ACC112 (cell line): ENCODE measurements at regions not wholly inside any gene's neighbourhood (a gene's known extent, or its start where the extent isn't known, plus 50 kb on each side); places are given as distances from the start of the nearest gene placed in this dataset.

Experiments used
- H2AFZ ChIP-seq: fragments of 200-600 bp; sonication (generic); one replicate; pipeline ENCODE4 v1.6.0; 2017; ENCODE audit warnings: antibody characterized with exemption, low read length; ENCODE audit not compliant: unreplicated experiment
- H3K27ac ChIP-seq: fragments of 200-600 bp; sonication (generic); 2 replicates; pipeline ENCODE4 v1.5.1; 2014; ENCODE audit warnings: low read depth, mild to moderate bottlenecking, antibody characterized with exemption, low read length, moderate library complexity
- H3K27me3 ChIP-seq: fragments of 200-600 bp; sonication (generic); 2 replicates; pipeline ENCODE4 v1.6.1; 2014; ENCODE audit warnings: mild to moderate bottlenecking, antibody characterized with exemption, low read length, moderate library complexity, mixed read lengths; ENCODE audit not compliant: insufficient read depth
- H3K36me3 ChIP-seq: fragments of 200-600 bp; sonication (generic); 2 replicates; pipeline ENCODE4 v1.6.1; 2016; ENCODE audit warnings: mild to moderate bottlenecking, antibody characterized with exemption, low read length, moderate library complexity, mixed read lengths; ENCODE audit not compliant: insufficient read depth
- H3K4me1 ChIP-seq: fragments of 200-600 bp; sonication (generic); one replicate; pipeline ENCODE4 v1.6.1; 2016; ENCODE audit warnings: low read length, mixed read lengths; ENCODE audit not compliant: insufficient read depth, unreplicated experiment, control insufficient read depth
- H3K4me3 ChIP-seq: fragments of 200-600 bp; sonication (generic); 2 replicates; pipeline ENCODE4 v1.5.1; 2014; ENCODE audit warnings: mild to moderate bottlenecking, low read depth, low read length
- H3K79me2 ChIP-seq: fragments of 200-600 bp; sonication (generic); one replicate; pipeline ENCODE4 v1.6.0; 2016; ENCODE audit warnings: low read length; ENCODE audit not compliant: control insufficient read depth, unreplicated experiment, insufficient read depth

DNA sequence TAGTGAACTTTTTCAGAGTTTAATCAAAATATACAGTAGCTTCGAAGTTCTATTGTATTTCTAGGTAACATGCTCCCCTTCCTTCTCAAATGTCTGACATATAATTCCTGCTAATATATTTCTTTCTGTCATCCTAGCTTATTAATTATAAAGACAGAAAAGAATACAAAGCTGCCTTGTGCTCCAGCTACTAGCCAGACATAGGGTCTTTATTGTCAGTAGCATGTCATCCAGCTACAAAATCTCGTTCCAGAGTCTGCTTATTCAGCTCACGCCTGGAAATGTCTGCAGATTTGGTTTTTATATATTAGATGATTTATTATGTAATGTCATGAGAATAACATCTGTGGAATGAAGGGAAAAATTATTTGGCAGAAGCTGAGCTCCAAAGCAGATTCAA is 1102.8 kb downstream of the BRINP3 start:
- Histone ChIP-seq H3K27me3 (no peaks in the 10 kb centered on the region), H2AFZ (no peak overlapping the region), H3K79me2 (no peaks in the 10 kb centered on the region), H3K4me3 (no peak overlapping the region), H3K4me1 (no peaks in the 10 kb centered on the region), H3K27ac (no peak overlapping the region), H3K36me3 (no peaks in the 10 kb centered on the region)

DNA sequence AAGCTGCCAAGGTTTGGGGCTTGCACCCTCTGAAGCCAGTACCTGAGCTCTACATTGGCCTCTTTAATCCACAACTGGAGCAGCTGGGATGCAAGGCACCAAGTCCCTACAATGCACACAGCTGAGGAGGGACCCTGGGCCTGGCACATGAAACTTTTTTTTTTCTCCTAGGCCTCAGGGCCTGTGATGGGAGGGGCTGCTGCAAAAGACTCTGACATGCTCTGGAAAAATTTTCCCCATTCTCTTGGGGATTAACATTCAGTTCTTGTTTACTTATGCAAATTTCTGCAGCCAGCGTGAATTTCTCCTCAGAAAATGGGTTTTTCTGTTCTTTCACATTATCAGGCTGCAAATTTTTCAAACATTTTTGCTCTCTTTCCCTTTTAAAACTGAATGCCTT is 1072.2 kb downstream of the BRINP3 start:
- no peak overlapping the region for H2AFZ ChIP-seq
- no peak overlapping the region for H3K27ac ChIP-seq
- no peak overlapping the region for H3K4me3 ChIP-seq
- H3K27me3 ChIP-seq, result no peaks in the 10 kb centered on the region
- no peaks in the 10 kb centered on the region for H3K4me1 ChIP-seq
- H3K36me3 ChIP-seq, result no peaks in the 10 kb centered on the region
- H3K79me2 ChIP-seq, result no peaks in the 10 kb centered on the region

DNA sequence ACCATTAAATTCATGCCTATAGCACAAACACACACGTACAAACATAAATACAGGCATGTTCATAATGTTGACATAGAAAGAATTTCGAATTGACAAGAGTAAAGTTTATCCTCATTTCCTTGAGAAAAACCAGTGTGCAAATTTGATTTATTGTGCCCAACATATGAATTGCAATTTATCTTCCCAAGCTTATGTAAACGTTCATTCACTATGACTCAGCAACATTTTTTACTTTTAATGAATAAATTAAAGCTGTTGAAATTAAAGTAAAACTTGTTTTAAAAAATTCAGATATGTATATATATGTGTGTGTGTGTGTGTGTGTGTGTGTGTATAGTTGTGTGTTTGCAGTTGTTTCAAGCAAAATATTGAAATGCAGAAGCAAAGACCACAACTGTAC is 1067.9 kb downstream of the BRINP3 start:
- Histone ChIP-seq H2AFZ (no peak overlapping the region), H3K27ac (no peak overlapping the region), H3K36me3 (no peaks in the 10 kb centered on the region), H3K4me1 (no peaks in the 10 kb centered on the region), H3K27me3 (no peaks in the 10 kb centered on the region), H3K79me2 (no peaks in the 10 kb centered on the region), H3K4me3 (no peak overlapping the region)

DNA sequence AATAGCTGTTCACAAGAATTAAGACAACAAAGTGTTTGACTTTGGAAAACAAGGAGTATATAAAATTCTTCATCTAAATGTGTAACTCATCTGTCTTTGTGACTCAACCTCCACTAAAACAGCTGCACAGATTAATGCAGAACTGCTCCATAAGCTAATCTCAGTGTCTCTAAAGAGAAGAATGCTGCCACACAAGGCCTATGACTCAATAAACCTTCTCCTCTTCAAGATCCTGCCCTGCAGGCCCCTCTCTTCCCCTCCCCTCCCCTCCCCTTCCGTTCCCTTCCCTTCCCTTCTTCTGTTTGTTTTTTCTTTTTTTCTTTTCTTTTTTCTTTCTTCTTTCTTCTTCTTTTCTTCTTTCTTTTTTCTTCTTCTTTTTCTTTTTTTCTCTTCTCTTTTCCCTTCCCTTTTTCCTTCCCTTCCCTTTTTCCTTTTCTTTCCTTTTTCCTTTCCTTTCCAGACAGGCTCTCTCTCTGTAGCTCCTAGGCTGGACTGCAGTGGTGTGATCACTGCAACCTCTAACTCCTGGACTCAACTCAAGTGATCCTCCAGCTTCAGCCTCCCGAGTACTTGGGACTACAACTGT is 1052.8 kb downstream of the BRINP3 start:
- H3K4me1 ChIP-seq, result no peaks in the 10 kb centered on the region
- H3K79me2 ChIP-seq, result no peaks in the 10 kb centered on the region
- no peaks in the 10 kb centered on the region for H3K27me3 ChIP-seq
- no peak overlapping the region for H3K4me3 ChIP-seq
- H2AFZ ChIP-seq, result no peak overlapping the region
- no peak overlapping the region for H3K27ac ChIP-seq
- no peaks in the 10 kb centered on the region for H3K36me3 ChIP-seq

DNA sequence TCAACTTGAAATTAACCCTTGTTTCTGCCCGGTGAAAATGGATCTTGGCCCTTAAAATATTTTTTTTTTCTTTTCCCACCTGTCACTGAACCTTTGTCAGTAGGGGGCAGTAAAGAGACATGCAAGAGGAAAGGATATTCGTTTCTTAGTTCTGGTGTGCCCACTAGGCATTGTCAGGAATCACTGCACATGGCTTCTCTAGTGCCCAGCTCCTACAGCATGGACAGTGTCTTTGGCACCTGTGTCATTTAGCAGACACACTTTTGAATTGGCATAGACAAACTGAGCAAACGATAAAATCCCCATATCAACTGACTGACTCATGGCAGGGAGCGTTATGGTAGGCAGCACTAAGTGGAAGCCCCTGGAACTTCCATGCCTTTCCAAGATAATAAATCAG is 1048.1 kb downstream of the BRINP3 start:
- Histone ChIP-seq H3K4me3 (no peak overlapping the region), H3K79me2 (no peaks in the 10 kb centered on the region), H3K27me3 (no peaks in the 10 kb centered on the region), H3K4me1 (no peaks in the 10 kb centered on the region), H3K36me3 (no peaks in the 10 kb centered on the region), H2AFZ (no peak overlapping the region), H3K27ac (no peak overlapping the region)

DNA sequence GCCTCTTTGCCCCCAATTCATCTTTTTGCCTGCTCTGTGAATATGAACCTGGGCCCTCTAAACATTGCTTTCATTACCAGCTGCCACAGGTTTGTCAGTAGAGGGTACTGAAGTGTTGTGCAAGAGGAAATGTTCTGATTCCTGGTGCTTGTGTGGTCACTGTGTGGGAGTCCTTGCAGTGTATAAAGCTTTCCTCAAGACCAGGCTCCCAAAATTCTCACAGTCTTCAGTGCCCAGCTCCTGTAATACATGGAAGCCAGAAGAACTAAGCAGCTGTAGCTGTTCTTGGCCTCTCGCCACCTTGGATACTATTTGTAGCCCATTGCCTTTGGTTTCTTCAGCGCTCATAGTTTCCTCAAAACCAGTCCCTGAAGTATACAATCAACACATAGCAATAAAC is 1046.2 kb downstream of the BRINP3 start:
- Histone ChIP-seq H3K27ac (no peak overlapping the region), H3K4me1 (no peaks in the 10 kb centered on the region)

DNA sequence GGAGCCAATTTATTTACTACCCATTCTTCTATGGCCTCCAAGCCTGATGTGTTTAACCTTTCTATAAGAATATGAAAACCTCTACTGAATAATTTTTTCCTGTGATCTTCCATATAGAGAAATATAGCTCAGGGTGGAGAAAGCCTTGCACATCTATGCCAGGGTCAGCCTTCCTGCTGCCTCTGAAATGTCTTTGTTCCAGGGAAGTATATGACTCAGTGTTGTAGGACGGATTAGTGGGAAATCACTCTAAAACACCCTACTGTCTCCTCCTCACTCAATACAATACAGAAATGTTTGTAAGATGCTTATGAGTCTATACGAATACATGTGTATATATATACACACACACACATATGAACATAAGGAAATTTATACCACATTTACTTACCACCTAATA is 1044.9 kb downstream of the BRINP3 start:
- H3K36me3 ChIP-seq, result no peaks in the 10 kb centered on the region
- H3K4me3 ChIP-seq, result no peak overlapping the region
- H3K79me2 ChIP-seq, result no peaks in the 10 kb centered on the region
- no peaks in the 10 kb centered on the region for H3K4me1 ChIP-seq
- no peak overlapping the region for H3K27ac ChIP-seq
- H3K27me3 ChIP-seq, result no peaks in the 10 kb centered on the region
- no peak overlapping the region for H2AFZ ChIP-seq

More for the DNA sequence above, 1046.2 kb downstream of the BRINP3 start:
- no peaks in the 10 kb centered on the region for H3K27me3 ChIP-seq
- no peak overlapping the region for H2AFZ ChIP-seq
- no peaks in the 10 kb centered on the region for H3K36me3 ChIP-seq
- no peaks in the 10 kb centered on the region for H3K79me2 ChIP-seq
- H3K4me3 ChIP-seq, result no peak overlapping the region

DNA sequence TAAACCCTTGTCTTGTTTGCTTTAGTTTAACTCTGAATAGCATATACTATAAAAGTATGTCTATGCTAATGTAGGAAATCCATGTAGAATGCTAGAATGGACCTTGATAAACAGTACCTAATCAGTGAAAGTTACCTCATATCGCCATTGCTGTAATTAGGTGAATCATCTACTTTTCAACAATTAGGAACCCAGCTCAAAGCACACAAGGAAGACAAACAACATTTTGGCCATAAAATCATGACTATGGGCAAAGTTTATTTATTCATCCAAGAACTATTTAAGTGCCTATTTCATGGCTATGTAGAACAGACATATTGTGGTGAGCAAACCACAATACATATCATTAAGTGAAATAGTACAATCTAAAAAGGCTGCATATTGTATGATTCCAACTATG is 1043.2 kb downstream of the BRINP3 start:
- no peak overlapping the region for H3K4me3 ChIP-seq
- H2AFZ ChIP-seq, result no peak overlapping the region
- no peaks in the 10 kb centered on the region for H3K27me3 ChIP-seq
- no peaks in the 10 kb centered on the region for H3K36me3 ChIP-seq
- no peak overlapping the region for H3K27ac ChIP-seq
- no peaks in the 10 kb centered on the region for H3K4me1 ChIP-seq
- H3K79me2 ChIP-seq, result no peaks in the 10 kb centered on the region

DNA sequence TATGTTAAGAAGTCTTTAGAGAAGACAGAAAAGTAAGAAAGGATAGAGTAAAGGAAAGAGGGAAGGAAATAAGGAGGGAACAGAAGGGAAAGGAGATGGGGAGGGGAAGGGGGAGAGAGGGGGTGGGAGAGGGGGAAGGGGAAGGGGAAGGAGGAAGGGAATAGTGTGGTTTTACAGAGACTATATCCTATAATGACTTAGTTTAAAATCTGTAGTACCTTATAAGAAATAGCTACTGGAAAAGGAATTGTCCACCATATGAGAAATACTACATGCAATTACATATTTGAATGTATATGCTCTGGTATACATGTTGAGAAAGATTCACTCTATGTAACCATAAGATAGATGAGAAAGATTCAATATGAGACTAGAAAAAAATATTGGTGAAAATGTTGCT is 1042.3 kb downstream of the BRINP3 start:
- H3K27ac ChIP-seq, result no peak overlapping the region
- no peaks in the 10 kb centered on the region for H3K27me3 ChIP-seq
- H2AFZ ChIP-seq, result no peak overlapping the region

DNA sequence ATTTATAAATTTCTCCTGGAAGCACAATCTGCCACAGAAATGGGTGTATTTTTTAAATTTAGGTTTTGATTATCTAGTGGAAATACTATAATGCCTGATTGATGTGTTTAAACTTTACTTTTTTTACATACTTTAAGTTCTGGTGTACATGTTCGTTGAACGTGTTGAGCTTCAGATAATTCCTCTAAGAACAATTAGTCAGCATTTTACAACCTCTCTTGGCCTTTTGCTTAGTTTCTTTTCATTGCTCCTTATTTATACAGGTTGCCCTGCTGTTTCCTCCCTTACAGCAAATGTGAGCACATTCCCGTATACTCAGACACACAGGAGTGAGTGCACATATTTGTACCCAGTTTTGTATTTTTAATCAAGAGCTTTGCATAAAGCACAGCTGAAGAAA is 1038.9 kb downstream of the BRINP3 start:
- H3K4me1 ChIP-seq, result no peaks in the 10 kb centered on the region
- H3K4me3 ChIP-seq, result no peak overlapping the region
- H3K79me2 ChIP-seq, result no peaks in the 10 kb centered on the region
- no peak overlapping the region for H2AFZ ChIP-seq
- H3K27me3 ChIP-seq, result 0 out of 2 replicates have a peak, but pooled peaks cover 4% of the 10 kb centered on the region
- no peaks in the 10 kb centered on the region for H3K36me3 ChIP-seq
- no peak overlapping the region for H3K27ac ChIP-seq

More for the DNA sequence above, 1042.3 kb downstream of the BRINP3 start:
- H3K36me3 ChIP-seq, result no peaks in the 10 kb centered on the region
- no peaks in the 10 kb centered on the region for H3K79me2 ChIP-seq
- no peaks in the 10 kb centered on the region for H3K4me1 ChIP-seq
- no peak overlapping the region for H3K4me3 ChIP-seq

DNA sequence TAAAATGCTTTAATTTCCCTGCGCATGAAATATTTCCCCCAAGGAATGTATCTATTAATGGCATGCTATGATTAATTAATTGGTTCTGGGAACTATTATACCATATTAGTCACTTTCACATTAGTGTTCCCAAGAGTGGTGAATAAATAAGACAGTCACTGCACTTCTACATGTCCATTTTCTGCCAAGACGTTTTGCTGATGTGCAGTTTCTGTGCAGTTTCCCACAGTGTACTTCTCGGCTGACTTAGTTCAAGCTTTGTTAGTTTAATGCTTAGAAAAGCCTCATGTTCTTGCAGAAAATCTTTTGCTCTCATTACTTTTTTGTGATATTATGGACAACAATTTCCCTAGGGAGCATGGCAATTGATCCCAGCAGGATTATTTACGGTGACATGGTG is 1014.5 kb downstream of the BRINP3 start:
- Histone ChIP-seq H2AFZ (no peak overlapping the region), H3K4me1 (no peaks in the 10 kb centered on the region), H3K36me3 (no peaks in the 10 kb centered on the region), H3K27ac (no peak overlapping the region), H3K27me3 (no peaks in the 10 kb centered on the region), H3K79me2 (no peaks in the 10 kb centered on the region), H3K4me3 (no peak overlapping the region)
